WTC11 (cell line): ENCODE measurements at regions not wholly inside any gene's neighbourhood (a gene's known extent, or its start where the extent isn't known, plus 50 kb on each side); places are given as distances from the start of the nearest gene placed in this dataset.

Source experiments
- ATAC-seq: fragments of 200-7000 bp; cut with Tn5 transposase; 2 replicates; pipeline ENCODE4 v1.10.0; 2021; ENCODE audit warnings: mild to moderate bottlenecking, moderate library complexity
- CTCF ChIA-PET: fragments of 300-600 bp; sonication (Branson Sonifier 250); formaldehyde crosslinking; loops from one replicate; lab custom pipeline; 2021; ENCODE audit warnings: antibody characterized with exemption; lab: Charles Lee
- POLR2A ChIA-PET: fragments of 350-600 bp; sonication (Branson Sonifier 250); formaldehyde crosslinking; loops from one replicate; lab custom pipeline; 2021; ENCODE audit warnings: antibody characterized with exemption; lab: Charles Lee
- DNase-seq: peaks from one replicate; pipeline ENCODE4 v3.0.0; 2021; ENCODE audit warnings: low spot score
- H3K27ac Mint-ChIP-seq: 2 replicates; pipeline ENCODE4 v1.8.0; 2021; ENCODE audit warnings: mixed read lengths
- H3K27me3 Mint-ChIP-seq: 2 replicates; pipeline ENCODE4 v1.8.0; 2021; ENCODE audit warnings: low read depth, mild to moderate bottlenecking, moderate library complexity, mixed read lengths
- H3K36me3 Mint-ChIP-seq: 2 replicates; pipeline ENCODE4 v1.8.0; 2021; ENCODE audit warnings: mixed read lengths
- H3K4me1 Mint-ChIP-seq: 2 replicates; pipeline ENCODE4 v1.8.0; 2022; ENCODE audit warnings: mixed read lengths
- H3K4me3 Mint-ChIP-seq: 2 replicates; pipeline ENCODE4 v1.8.0; 2021; ENCODE audit warnings: mild to moderate bottlenecking, moderate library complexity, mixed read lengths
- H3K9me3 Mint-ChIP-seq: 2 replicates; pipeline ENCODE4 v1.8.0; 2021; ENCODE audit warnings: mixed read lengths
- ATF2 ChIP-seq: sonication (generic); formaldehyde crosslinking; IDR thresholded peaks from 2 replicates; pipeline ENCODE4 v1.8.1; 2022; ENCODE audit warnings: low read depth, missing genetic modification reagents, borderline replicate concordance
- CREB1 ChIP-seq: sonication (generic); formaldehyde crosslinking; IDR thresholded peaks from 2 replicates; pipeline ENCODE4 v1.8.0; 2023; ENCODE audit warnings: mild to moderate bottlenecking, missing genetic modification reagents
- E2F5 ChIP-seq: sonication (generic); formaldehyde crosslinking; IDR thresholded peaks from 2 replicates; pipeline ENCODE4 v1.8.1; 2022; ENCODE audit warnings: mild to moderate bottlenecking, moderate library complexity, missing genetic modification reagents
- GTF2I ChIP-seq: fragments of 250-450 bp; sonication (Bioruptor Pico); conservative IDR thresholded peaks from 2 replicates; pipeline ENCODE4 v1.4.0; 2021; ENCODE audit warnings: mild to moderate bottlenecking
- HMGXB4 ChIP-seq: sonication (generic); formaldehyde crosslinking; IDR thresholded peaks from 2 replicates; pipeline ENCODE4 v1.8.1; 2023; ENCODE audit warnings: mild to moderate bottlenecking, moderate library complexity, missing genetic modification reagents
- IRF1 ChIP-seq: sonication (generic); formaldehyde crosslinking; IDR thresholded peaks from 2 replicates; pipeline ENCODE4 v1.8.0; 2023; ENCODE audit warnings: missing genetic modification reagents
- NFATC4 ChIP-seq: fragments of 250-450 bp; sonication (Bioruptor Pico); IDR thresholded peaks from 2 replicates; pipeline ENCODE4 v1.9.0; 2021; ENCODE audit warnings: mild to moderate bottlenecking
- NR3C1 ChIP-seq: sonication (generic); formaldehyde crosslinking; conservative IDR thresholded peaks from 2 replicates; pipeline ENCODE4 v1.8.1; 2023; ENCODE audit warnings: low read depth, mild to moderate bottlenecking, missing genetic modification reagents
- OVOL2 ChIP-seq: fragments of 250-450 bp; sonication (Bioruptor Pico); IDR thresholded peaks from 2 replicates; pipeline ENCODE4 v1.9.0; 2021; ENCODE audit warnings: mild to moderate bottlenecking, borderline replicate concordance
- TCF7 ChIP-seq: sonication (generic); formaldehyde crosslinking; IDR thresholded peaks from 2 replicates; pipeline ENCODE4 v1.8.0; 2022; ENCODE audit warnings: mild to moderate bottlenecking, low read depth, missing genetic modification reagents, moderate library complexity
- ZNF121 ChIP-seq: sonication (generic); formaldehyde crosslinking; IDR thresholded peaks from 2 replicates; pipeline ENCODE4 v1.8.0; 2023; ENCODE audit warnings: missing genetic modification reagents
- ZNF423 ChIP-seq: fragments of 250-450 bp; sonication (Bioruptor Pico); IDR thresholded peaks from 2 replicates; pipeline ENCODE4 v2.1.2; 2022; ENCODE audit warnings: mild to moderate bottlenecking, moderate library complexity
- ZNF512 ChIP-seq: sonication (generic); formaldehyde crosslinking; IDR thresholded peaks from 2 replicates; pipeline ENCODE4 v1.8.1; 2022; ENCODE audit warnings: missing genetic modification reagents, borderline replicate concordance
- TF ChIP-seq, protein P1 (sequence below): sonication (generic); formaldehyde crosslinking; IDR thresholded peaks from 2 replicates; pipeline ENCODE4 v1.8.1; 2023; ENCODE audit warnings: mild to moderate bottlenecking, missing genetic modification reagents
- TF ChIP-seq, protein P2 (sequence below): sonication (generic); formaldehyde crosslinking; conservative IDR thresholded peaks from 2 replicates; pipeline ENCODE4 v1.8.1; 2023; ENCODE audit warnings: mild to moderate bottlenecking, low read depth, missing genetic modification reagents, moderate library complexity
- TF ChIP-seq, protein P3 (sequence below): sonication (generic); formaldehyde crosslinking; IDR thresholded peaks from 2 replicates; pipeline ENCODE4 v1.8.0; 2022; ENCODE audit warnings: mild to moderate bottlenecking, missing genetic modification reagents
- TF ChIP-seq, protein P4 (sequence below): sonication (generic); formaldehyde crosslinking; IDR thresholded peaks from 2 replicates; pipeline ENCODE4 v1.8.1; 2022; ENCODE audit warnings: low read depth, mild to moderate bottlenecking, moderate library complexity, missing genetic modification reagents, borderline replicate concordance

DNA sequence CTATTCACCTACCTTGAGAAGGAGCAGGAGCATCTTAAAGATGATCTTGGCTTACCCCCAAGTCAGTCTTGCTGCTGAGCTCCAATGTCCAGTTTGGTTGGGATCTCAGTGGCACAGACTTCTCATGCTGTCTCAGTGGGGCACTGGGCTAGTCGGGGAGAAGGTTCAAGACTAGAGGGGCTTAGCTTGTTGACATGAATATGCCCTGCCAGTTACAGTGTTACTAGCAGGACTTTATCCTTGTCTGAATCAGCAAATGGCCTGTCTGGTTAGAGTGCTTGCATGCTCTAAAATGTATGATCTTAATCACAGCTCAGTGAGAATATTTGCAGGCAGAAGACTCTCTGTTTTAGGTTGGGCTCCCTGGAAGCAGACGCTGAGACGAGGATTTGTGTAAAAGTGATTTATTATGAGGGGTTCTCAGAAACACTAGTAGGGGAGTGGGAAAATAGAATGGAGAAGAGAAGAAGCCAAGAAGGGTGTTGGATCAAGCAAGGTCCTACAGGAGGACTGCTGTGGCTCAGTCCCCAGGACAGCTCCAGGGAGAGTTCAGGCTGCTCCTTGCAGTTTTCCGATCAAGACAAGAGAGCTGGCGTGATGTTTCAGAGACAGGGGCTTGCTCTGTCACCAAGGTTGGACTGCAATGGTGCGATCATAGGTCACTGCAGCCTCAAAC is 150.4 kb upstream of the HS3ST2 start (continued):
- TF ChIP-seq, protein P1, sequence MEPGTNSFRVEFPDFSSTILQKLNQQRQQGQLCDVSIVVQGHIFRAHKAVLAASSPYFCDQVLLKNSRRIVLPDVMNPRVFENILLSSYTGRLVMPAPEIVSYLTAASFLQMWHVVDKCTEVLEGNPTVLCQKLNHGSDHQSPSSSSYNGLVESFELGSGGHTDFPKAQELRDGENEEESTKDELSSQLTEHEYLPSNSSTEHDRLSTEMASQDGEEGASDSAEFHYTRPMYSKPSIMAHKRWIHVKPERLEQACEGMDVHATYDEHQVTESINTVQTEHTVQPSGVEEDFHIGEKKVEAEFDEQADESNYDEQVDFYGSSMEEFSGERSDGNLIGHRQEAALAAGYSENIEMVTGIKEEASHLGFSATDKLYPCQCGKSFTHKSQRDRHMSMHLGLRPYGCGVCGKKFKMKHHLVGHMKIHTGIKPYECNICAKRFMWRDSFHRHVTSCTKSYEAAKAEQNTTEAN (CRISPR knock-in tag): no peak
- TF ChIP-seq ZNF512 (CRISPR knock-in tag) (no peak), IRF1 (CRISPR knock-in tag) (no peak), NFATC4 (CRISPR knock-in tag) (no peak), NR3C1 (CRISPR knock-in tag) (no peak), GTF2I (CRISPR knock-in tag) (no peak)

GRCh38 chr16:22664132-22664531 is 149.8 kb upstream of the HS3ST2 start:
- H3K27me3 Mint-ChIP-seq: no peaks in the 10 kb centered on the region
- H3K4me3 Mint-ChIP-seq: no peak overlapping the region
- DNase-seq (no peak), ATAC-seq (no peak)
- H3K36me3 Mint-ChIP-seq: no peaks in the 10 kb centered on the region
- ChIA-PET POLR2A (no interaction called here), CTCF (no interaction called here)
- no peak overlapping the region for H3K27ac Mint-ChIP-seq
- no peaks in the 10 kb centered on the region for H3K4me1 Mint-ChIP-seq
- no peaks in the 10 kb centered on the region for H3K9me3 Mint-ChIP-seq
- TF ChIP-seq TCF7 (CRISPR knock-in tag): no peak
- TF ChIP-seq HMGXB4: no peak
- no peak for TF ChIP-seq CREB1
- TF ChIP-seq, protein P2, sequence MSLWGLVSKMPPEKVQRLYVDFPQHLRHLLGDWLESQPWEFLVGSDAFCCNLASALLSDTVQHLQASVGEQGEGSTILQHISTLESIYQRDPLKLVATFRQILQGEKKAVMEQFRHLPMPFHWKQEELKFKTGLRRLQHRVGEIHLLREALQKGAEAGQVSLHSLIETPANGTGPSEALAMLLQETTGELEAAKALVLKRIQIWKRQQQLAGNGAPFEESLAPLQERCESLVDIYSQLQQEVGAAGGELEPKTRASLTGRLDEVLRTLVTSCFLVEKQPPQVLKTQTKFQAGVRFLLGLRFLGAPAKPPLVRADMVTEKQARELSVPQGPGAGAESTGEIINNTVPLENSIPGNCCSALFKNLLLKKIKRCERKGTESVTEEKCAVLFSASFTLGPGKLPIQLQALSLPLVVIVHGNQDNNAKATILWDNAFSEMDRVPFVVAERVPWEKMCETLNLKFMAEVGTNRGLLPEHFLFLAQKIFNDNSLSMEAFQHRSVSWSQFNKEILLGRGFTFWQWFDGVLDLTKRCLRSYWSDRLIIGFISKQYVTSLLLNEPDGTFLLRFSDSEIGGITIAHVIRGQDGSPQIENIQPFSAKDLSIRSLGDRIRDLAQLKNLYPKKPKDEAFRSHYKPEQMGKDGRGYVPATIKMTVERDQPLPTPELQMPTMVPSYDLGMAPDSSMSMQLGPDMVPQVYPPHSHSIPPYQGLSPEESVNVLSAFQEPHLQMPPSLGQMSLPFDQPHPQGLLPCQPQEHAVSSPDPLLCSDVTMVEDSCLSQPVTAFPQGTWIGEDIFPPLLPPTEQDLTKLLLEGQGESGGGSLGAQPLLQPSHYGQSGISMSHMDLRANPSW (CRISPR knock-in tag): no peak
- TF ChIP-seq E2F5 (CRISPR knock-in tag): no peak
- no peak for TF ChIP-seq ZNF423 (CRISPR knock-in tag)
- no peak for TF ChIP-seq OVOL2
- TF ChIP-seq, protein P3, sequence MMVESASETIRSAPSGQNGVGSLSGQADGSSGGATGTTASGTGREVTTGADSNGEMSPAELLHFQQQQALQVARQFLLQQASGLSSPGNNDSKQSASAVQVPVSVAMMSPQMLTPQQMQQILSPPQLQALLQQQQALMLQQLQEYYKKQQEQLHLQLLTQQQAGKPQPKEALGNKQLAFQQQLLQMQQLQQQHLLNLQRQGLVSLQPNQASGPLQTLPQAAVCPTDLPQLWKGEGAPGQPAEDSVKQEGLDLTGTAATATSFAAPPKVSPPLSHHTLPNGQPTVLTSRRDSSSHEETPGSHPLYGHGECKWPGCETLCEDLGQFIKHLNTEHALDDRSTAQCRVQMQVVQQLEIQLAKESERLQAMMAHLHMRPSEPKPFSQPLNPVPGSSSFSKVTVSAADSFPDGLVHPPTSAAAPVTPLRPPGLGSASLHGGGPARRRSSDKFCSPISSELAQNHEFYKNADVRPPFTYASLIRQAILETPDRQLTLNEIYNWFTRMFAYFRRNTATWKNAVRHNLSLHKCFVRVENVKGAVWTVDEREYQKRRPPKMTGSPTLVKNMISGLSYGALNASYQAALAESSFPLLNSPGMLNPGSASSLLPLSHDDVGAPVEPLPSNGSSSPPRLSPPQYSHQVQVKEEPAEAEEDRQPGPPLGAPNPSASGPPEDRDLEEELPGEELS (CRISPR knock-in tag): no peak
- TF ChIP-seq ZNF121 (CRISPR knock-in tag): no peak
- TF ChIP-seq, protein P4, sequence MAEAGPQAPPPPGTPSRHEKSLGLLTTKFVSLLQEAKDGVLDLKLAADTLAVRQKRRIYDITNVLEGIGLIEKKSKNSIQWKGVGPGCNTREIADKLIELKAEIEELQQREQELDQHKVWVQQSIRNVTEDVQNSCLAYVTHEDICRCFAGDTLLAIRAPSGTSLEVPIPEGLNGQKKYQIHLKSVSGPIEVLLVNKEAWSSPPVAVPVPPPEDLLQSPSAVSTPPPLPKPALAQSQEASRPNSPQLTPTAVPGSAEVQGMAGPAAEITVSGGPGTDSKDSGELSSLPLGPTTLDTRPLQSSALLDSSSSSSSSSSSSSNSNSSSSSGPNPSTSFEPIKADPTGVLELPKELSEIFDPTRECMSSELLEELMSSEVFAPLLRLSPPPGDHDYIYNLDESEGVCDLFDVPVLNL (CRISPR knock-in tag): no peak
- TF ChIP-seq ATF2 (CRISPR knock-in tag): no peak
